WERI-Rb-1 (cell line): ENCODE measurements at regions not wholly inside any gene's neighbourhood (a gene's known extent, or its start where the extent isn't known, plus 50 kb on each side); places are given as distances from the start of the nearest gene placed in this dataset.

Source experiments
- DNase-seq: peaks from one replicate; pipeline ENCODE4 v3.0.0-alpha.2; 2020
- H3K27ac ChIP-seq: fragments of 250-450 bp; sonication (Bioruptor Pico); 2 replicates; pipeline ENCODE4 v1.5.1; 2020; ENCODE audit warnings: mild to moderate bottlenecking, moderate library complexity
- H3K27me3 ChIP-seq: fragments of 250-450 bp; sonication (Bioruptor Pico); 2 replicates; pipeline ENCODE4 v1.5.1; 2021; ENCODE audit warnings: mild to moderate bottlenecking, low read depth, moderate library complexity; ENCODE audit not compliant: insufficient read depth, severe bottlenecking
- H3K36me3 ChIP-seq: fragments of 250-450 bp; sonication (Bioruptor Pico); 2 replicates; pipeline ENCODE4 v1.5.1; 2020; ENCODE audit warnings: mild to moderate bottlenecking, moderate library complexity
- H3K4me3 ChIP-seq: 2 replicates; pipeline ENCODE4 v1.5.1; 2011; ENCODE audit warnings: low read depth, mild to moderate bottlenecking, control low read depth, low read length
- H3K9me3 ChIP-seq: fragments of 250-450 bp; sonication (Bioruptor Pico); 2 replicates; pipeline ENCODE4 v1.5.1; 2021; ENCODE audit warnings: mild to moderate bottlenecking, moderate library complexity; ENCODE audit not compliant: severe bottlenecking
- TF ChIP-seq, protein P1 (sequence below): IDR thresholded peaks from 2 replicates; pipeline ENCODE4 v1.5.1; 2011; ENCODE audit warnings: low read depth, mild to moderate bottlenecking, control low read depth, inconsistent platforms, low read length

DNA sequence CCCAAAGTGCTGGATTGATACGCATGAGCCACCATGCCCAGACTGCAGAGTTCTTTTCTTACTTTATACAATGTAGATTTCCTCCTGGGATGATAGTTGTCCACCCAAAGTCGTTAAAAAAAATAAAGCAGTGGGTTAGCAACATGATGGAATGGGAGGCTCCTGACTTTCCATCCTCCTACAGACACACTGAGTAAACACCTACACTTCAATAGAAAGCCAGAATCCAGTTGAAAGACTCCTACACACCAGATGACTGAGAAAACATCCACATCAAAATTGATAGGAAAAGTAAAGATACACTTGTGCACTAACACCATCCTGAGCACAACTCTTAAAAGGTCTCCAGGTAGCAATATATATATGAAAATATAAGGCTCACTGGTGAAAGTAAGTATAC lies 95.0 kb upstream of the TUT7 start:
- Histone ChIP-seq H3K36me3 (no peaks in the 10 kb centered on the region), H3K27me3 (peaks cover 57% of the 10 kb centered on the region), H3K4me3 (no peak overlapping the region), H3K27ac (no peak overlapping the region), H3K9me3 (no peaks in the 10 kb centered on the region)
- TF ChIP-seq, protein P1, sequence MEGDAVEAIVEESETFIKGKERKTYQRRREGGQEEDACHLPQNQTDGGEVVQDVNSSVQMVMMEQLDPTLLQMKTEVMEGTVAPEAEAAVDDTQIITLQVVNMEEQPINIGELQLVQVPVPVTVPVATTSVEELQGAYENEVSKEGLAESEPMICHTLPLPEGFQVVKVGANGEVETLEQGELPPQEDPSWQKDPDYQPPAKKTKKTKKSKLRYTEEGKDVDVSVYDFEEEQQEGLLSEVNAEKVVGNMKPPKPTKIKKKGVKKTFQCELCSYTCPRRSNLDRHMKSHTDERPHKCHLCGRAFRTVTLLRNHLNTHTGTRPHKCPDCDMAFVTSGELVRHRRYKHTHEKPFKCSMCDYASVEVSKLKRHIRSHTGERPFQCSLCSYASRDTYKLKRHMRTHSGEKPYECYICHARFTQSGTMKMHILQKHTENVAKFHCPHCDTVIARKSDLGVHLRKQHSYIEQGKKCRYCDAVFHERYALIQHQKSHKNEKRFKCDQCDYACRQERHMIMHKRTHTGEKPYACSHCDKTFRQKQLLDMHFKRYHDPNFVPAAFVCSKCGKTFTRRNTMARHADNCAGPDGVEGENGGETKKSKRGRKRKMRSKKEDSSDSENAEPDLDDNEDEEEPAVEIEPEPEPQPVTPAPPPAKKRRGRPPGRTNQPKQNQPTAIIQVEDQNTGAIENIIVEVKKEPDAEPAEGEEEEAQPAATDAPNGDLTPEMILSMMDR = no peak
- DNase-seq = no peak

DNA sequence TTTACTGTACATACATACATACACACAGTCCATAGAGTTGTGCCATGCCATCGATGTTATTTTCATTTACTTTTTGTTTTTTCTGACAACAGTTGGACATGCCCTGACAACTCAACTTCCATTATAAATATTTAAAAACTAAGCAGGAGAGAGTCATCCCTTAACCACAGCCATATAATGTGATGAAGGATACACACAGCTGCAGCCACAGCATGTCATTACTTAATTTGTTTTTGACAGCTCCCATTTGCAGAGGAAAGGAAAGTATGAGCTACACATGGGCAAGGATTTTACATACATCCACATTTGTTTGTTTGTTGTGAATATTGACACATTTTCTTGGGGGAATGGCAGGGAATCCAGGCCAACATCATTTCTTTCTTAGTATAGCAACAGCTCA lies 91.5 kb upstream of the TUT7 start:
- H3K27me3 ChIP-seq = peaks cover 54% of the 10 kb centered on the region
- DNase-seq = no peak
- H3K36me3 ChIP-seq = no peaks in the 10 kb centered on the region
- no peaks in the 10 kb centered on the region for H3K9me3 ChIP-seq
- H3K27ac ChIP-seq = no peak overlapping the region
- TF ChIP-seq, protein P1 = no peak
- H3K4me3 ChIP-seq = no peak overlapping the region

DNA sequence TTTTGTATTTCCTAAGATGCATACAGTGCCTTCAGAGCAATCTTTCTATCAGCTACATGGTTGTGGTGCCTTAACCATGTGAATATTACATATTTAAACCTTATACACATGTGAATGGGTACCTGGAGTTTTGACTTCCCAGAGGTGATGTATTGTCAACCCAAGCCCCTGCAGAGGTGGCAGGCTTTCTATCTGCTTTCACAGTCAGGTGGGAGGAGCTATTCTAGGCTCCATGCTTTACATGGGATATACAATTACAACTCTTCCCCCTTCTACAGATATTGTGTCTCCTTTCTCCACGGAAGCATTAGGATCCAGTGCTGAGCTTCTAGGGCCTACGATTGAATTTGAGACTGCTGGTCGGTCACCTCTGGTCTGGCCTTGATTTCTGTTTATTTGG lies 89.8 kb upstream of the TUT7 start:
- DNase-seq = no peak
- TF ChIP-seq, protein P1 = no peak
- H3K9me3 ChIP-seq = no peaks in the 10 kb centered on the region
- no peak overlapping the region for H3K27ac ChIP-seq
- peaks cover 56% of the 10 kb centered on the region for H3K27me3 ChIP-seq
- no peak overlapping the region for H3K4me3 ChIP-seq
- H3K36me3 ChIP-seq = no peaks in the 10 kb centered on the region

DNA sequence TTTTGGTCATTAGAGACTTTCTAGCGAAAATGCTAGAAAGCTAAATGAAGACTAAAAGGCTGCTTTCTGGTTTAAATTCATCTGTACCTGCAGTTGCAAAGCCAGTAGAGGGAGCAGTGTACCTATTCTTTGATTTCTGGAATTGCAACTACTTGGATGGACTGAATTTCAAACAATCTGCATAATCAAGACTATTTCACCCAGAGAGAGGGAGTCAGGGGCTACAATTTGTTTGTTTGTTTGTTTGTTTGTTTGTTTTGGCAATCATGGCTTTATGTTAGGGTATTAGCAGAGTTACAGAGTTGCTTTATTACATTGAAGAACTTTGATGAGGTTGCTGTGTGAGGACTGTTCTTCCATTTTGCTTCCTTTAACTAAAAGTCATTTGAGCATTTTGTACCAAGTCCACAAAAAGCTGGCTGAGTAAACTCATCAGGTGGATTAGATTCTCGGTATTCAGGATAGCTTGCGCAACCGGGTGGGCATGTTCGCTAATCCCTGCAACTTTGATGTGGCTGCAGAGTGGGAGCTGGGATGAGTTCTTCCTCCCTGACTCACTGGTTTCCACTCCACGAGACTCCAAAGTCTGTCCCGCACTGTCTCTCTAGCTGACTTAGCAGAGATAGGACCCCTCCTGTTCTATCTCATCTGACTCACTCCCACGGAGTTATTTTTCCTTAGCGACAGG lies 80.0 kb upstream of the TUT7 start:
- no peak overlapping the region for H3K4me3 ChIP-seq
- H3K9me3 ChIP-seq = no peaks in the 10 kb centered on the region
- H3K27me3 ChIP-seq = peaks cover 52% of the 10 kb centered on the region
- TF ChIP-seq, protein P1 = peak; percentile 64
- no peak for DNase-seq
- no peak overlapping the region for H3K27ac ChIP-seq
- H3K36me3 ChIP-seq = no peaks in the 10 kb centered on the region

DNA sequence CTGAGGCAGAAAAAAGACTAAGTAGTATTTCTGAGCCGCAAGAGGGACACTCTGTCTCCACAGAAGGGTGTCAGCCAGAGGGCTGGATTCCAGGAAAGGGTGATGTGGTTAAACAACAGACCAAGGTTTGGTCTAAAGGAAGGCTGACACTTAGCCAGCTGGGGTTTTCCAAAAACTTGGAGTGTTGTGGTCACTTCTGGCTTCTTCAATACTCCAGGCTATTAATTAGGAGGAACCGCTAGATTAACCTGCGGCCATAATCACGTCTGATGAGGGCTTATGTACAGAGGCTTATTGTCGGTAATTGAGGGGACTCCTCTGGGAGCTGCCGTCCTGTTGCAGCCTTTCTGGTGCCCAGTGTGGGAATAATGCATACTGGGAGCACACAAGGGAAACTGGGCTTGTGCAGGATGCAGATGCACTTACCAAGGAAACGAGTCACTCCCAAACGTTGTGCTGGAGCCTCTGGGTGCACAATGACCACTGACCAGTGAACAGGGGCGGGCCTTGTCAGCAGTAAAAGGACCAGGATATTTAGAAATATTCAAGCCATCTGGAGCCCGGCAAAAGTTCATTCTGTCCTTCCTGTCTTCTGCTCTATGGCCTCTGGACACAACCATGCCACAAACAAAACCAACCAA lies 70.2 kb upstream of the TUT7 start:
- H3K9me3 ChIP-seq = no peaks in the 10 kb centered on the region
- no peak for DNase-seq
- H3K36me3 ChIP-seq = no peaks in the 10 kb centered on the region
- peaks cover 24% of the 10 kb centered on the region for H3K27me3 ChIP-seq
- no peak overlapping the region for H3K4me3 ChIP-seq
- H3K27ac ChIP-seq = no peak overlapping the region
- TF ChIP-seq, protein P1 = no peak
